ENCODE measurements at regions not wholly inside any gene's neighbourhood (a gene's known extent, or its start where the extent isn't known, plus 50 kb on each side); places are given as distances from the start of the nearest gene placed in this dataset.
"Not testable (repeated sequence)": the region's sequence is repeated elsewhere in the genome, so short reads cannot be mapped to it uniquely, and the experiment has no call there.

- DNase-seq: no peak
- in situ Hi-C loops (cut with HindIII; ENCODE audit: low pct_ligation_motif_present, low pct_unique_long_range_greater_than_20kb, low sequenced_read_pairs): no loop called here
Measured at GRCh38 chr6:153401751-153402150, 270.7 kb upstream of the RGS17 start.

- no peak for DNase-seq
- in situ Hi-C loops (cut with HindIII; ENCODE audit: low pct_ligation_motif_present, low pct_unique_long_range_greater_than_20kb, low sequenced_read_pairs): no loop called here
Measured at GRCh38 chr6:153392156-153392555, 261.1 kb upstream of the RGS17 start.

GRCh38 chr6:153373869-153374268 lies 242.8 kb upstream of the RGS17 start:
- no peak for DNase-seq
- in situ Hi-C loops (cut with HindIII; ENCODE audit: low pct_ligation_motif_present, low pct_unique_long_range_greater_than_20kb, low sequenced_read_pairs): no loop called here

GRCh38 chr6:153368131-153368530 lies 237.0 kb upstream of the RGS17 start:
- in situ Hi-C loops (cut with HindIII; ENCODE audit: low pct_ligation_motif_present, low pct_unique_long_range_greater_than_20kb, low sequenced_read_pairs): no loop called here
- DNase-seq: no peak

GRCh38 chr6:153367021-153367420 lies 235.9 kb upstream of the RGS17 start:
- in situ Hi-C loops (cut with HindIII; ENCODE audit: low pct_ligation_motif_present, low pct_unique_long_range_greater_than_20kb, low sequenced_read_pairs): no loop called here
- DNase-seq: no peak

- in situ Hi-C loops (cut with HindIII; ENCODE audit: low pct_ligation_motif_present, low pct_unique_long_range_greater_than_20kb, low sequenced_read_pairs): no loop called here
- DNase-seq: no peak
Measured at GRCh38 chr6:153357391-153357790, 226.3 kb upstream of the RGS17 start.

GRCh38 chr6:153340568-153340967 lies 209.5 kb upstream of the RGS17 start:
- in situ Hi-C loops (cut with HindIII; ENCODE audit: low pct_ligation_motif_present, low pct_unique_long_range_greater_than_20kb, low sequenced_read_pairs): no loop called here
- DNase-seq: no peak

GRCh38 chr6:153334121-153334520 lies 203.0 kb upstream of the RGS17 start:
- in situ Hi-C loops (cut with HindIII; ENCODE audit: low pct_ligation_motif_present, low pct_unique_long_range_greater_than_20kb, low sequenced_read_pairs): no loop called here
- no peak for DNase-seq

GRCh38 chr6:153331221-153331620 lies 200.1 kb upstream of the RGS17 start:
- DNase-seq; in situ Hi-C loops (cut with HindIII; ENCODE audit: low pct_ligation_motif_present, low pct_unique_long_range_greater_than_20kb, low sequenced_read_pairs): not testable (repeated sequence)

GRCh38 chr6:153328194-153328593 lies 197.1 kb upstream of the RGS17 start:
- no peak for DNase-seq
- in situ Hi-C loops (cut with HindIII; ENCODE audit: low pct_ligation_motif_present, low pct_unique_long_range_greater_than_20kb, low sequenced_read_pairs): no loop called here

GRCh38 chr6:153325661-153326060 lies 194.6 kb upstream of the RGS17 start:
- DNase-seq: no peak
- in situ Hi-C loops (cut with HindIII; ENCODE audit: low pct_ligation_motif_present, low pct_unique_long_range_greater_than_20kb, low sequenced_read_pairs): no loop called here

- in situ Hi-C loops (cut with HindIII; ENCODE audit: low pct_ligation_motif_present, low pct_unique_long_range_greater_than_20kb, low sequenced_read_pairs): no loop called here
- peak; percentile 63 for DNase-seq
Measured at GRCh38 chr6:153312634-153313033, 181.6 kb upstream of the RGS17 start.

GRCh38 chr6:153309651-153310050 lies 178.6 kb upstream of the RGS17 start:
- no peak for DNase-seq
- in situ Hi-C loops (cut with HindIII; ENCODE audit: low pct_ligation_motif_present, low pct_unique_long_range_greater_than_20kb, low sequenced_read_pairs): no loop called here

GRCh38 chr6:153302133-153302532 lies 171.1 kb upstream of the RGS17 start:
- no peak for DNase-seq
- in situ Hi-C loops (cut with HindIII; ENCODE audit: low pct_ligation_motif_present, low pct_unique_long_range_greater_than_20kb, low sequenced_read_pairs): no loop called here

- in situ Hi-C loops (cut with HindIII; ENCODE audit: low pct_ligation_motif_present, low pct_unique_long_range_greater_than_20kb, low sequenced_read_pairs): no loop called here
- DNase-seq: no peak
Measured at GRCh38 chr6:153301602-153302001, 170.5 kb upstream of the RGS17 start.

GRCh38 chr6:153282456-153282855 lies 151.4 kb upstream of the RGS17 start:
- in situ Hi-C loops (cut with HindIII; ENCODE audit: low pct_ligation_motif_present, low pct_unique_long_range_greater_than_20kb, low sequenced_read_pairs); DNase-seq: not testable (repeated sequence)

- no peak for DNase-seq
- in situ Hi-C loops (cut with HindIII; ENCODE audit: low pct_ligation_motif_present, low pct_unique_long_range_greater_than_20kb, low sequenced_read_pairs): no loop called here
Measured at GRCh38 chr6:153275997-153276396, 144.9 kb upstream of the RGS17 start.

- in situ Hi-C loops (cut with HindIII; ENCODE audit: low pct_ligation_motif_present, low pct_unique_long_range_greater_than_20kb, low sequenced_read_pairs): no loop called here
- no peak for DNase-seq
Measured at GRCh38 chr6:153272201-153272980, 141.3 kb upstream of the RGS17 start.

- DNase-seq: no peak
- in situ Hi-C loops (cut with HindIII; ENCODE audit: low pct_ligation_motif_present, low pct_unique_long_range_greater_than_20kb, low sequenced_read_pairs): no loop called here
Measured at GRCh38 chr6:153263489-153263888, 132.4 kb upstream of the RGS17 start.

GRCh38 chr6:153251326-153251725 lies 120.2 kb upstream of the RGS17 start:
- no peak for DNase-seq
- in situ Hi-C loops (cut with HindIII; ENCODE audit: low pct_ligation_motif_present, low pct_unique_long_range_greater_than_20kb, low sequenced_read_pairs): no loop called here

- DNase-seq: no peak
- in situ Hi-C loops (cut with HindIII; ENCODE audit: low pct_ligation_motif_present, low pct_unique_long_range_greater_than_20kb, low sequenced_read_pairs): no loop called here
Measured at GRCh38 chr6:153237670-153238069, 106.6 kb upstream of the RGS17 start.

Data from ACHN (cell line).